Panc1 (cell line): ENCODE measurements at regions not wholly inside any gene's neighbourhood (a gene's known extent, or its start where the extent isn't known, plus 50 kb on each side); places are given as distances from the start of the nearest gene placed in this dataset.

Experiments
- ATAC-seq: fragments of 200-7000 bp; cut with Tn5 transposase; 2 replicates; pipeline ENCODE4 v1.9.1; 2020; ENCODE audit warnings: mild to moderate bottlenecking, moderate library complexity
- BruUV-seq: library from RNA; stranded (reverse); fragments of 400-500 nt; replicated peaks from 2 replicates; lab custom pipeline; 2021; lab: Mats Ljungman, UMichigan
- CTCF ChIA-PET: fragments of 300-600 bp; sonication (Branson Sonifier 250); formaldehyde crosslinking; loops from one replicate; lab custom pipeline; 2022; ENCODE audit warnings: antibody characterized with exemption; lab: Charles Lee
- POLR2A ChIA-PET: fragments of 300-600 bp; sonication (Branson Sonifier 250); formaldehyde crosslinking; loops from one replicate; lab custom pipeline; 2022; ENCODE audit warnings: antibody characterized with exemption; lab: Charles Lee
- DNase-seq: peaks from one replicate; pipeline ENCODE4 v3.0.0-alpha.2; 2010; ENCODE audit warnings: low read depth, low spot score
- H3K27ac ChIP-seq: 2 replicates; pipeline ENCODE4 v1.5.1; 2011; ENCODE audit warnings: mild to moderate bottlenecking, low read length, inconsistent platforms
- H3K27me3 ChIP-seq: fragments of 200-500 bp; sonication (Bioruptor generic); 2 replicates; pipeline ENCODE4 v1.6.0; 2014; ENCODE audit warnings: low read length, inconsistent platforms; ENCODE audit not compliant: control insufficient read depth, insufficient read depth
- H3K36me3 ChIP-seq: fragments of 200-500 bp; sonication (Bioruptor generic); 2 replicates; pipeline ENCODE4 v1.5.1; 2014; ENCODE audit warnings: inconsistent platforms, mild to moderate bottlenecking, low read length, moderate library complexity; ENCODE audit not compliant: control insufficient read depth, insufficient read depth
- H3K4me1 ChIP-seq: 2 replicates; pipeline ENCODE4 v1.5.1; 2011; ENCODE audit warnings: inconsistent platforms, mild to moderate bottlenecking, low read length, moderate library complexity; ENCODE audit not compliant: control insufficient read depth, insufficient read depth
- H3K4me3 ChIP-seq, 2 experiments: 2 replicates each; pipeline ENCODE4 v1.5.1; 2011 to 2012; ENCODE audit warnings: low read depth in 2 of 2, low read length in 2 of 2, mild to moderate bottlenecking in 2 of 2, inconsistent platforms in 1 of 2, moderate library complexity in 1 of 2
- H3K9me3 ChIP-seq: fragments of 200-500 bp; sonication (Bioruptor generic); 2 replicates; pipeline ENCODE4 v1.5.1; 2014; ENCODE audit warnings: low read depth, mild to moderate bottlenecking, inconsistent platforms, low read length, moderate library complexity; ENCODE audit not compliant: control insufficient read depth, insufficient read depth
- POLR2AphosphoS5 ChIP-seq: IDR thresholded peaks from 2 replicates; pipeline ENCODE4 v1.6.1; 2012; ENCODE audit warnings: mild to moderate bottlenecking, low read depth, low read length, moderate library complexity
- SIN3A ChIP-seq: IDR thresholded peaks from 2 replicates; pipeline ENCODE4 v1.6.1; 2012; ENCODE audit warnings: low read depth, mild to moderate bottlenecking, low read length, moderate library complexity, borderline replicate concordance; ENCODE audit not compliant: insufficient read depth
- TCF7L2 ChIP-seq: IDR thresholded peaks from 2 replicates; pipeline ENCODE4 v1.6.1; 2011; ENCODE audit warnings: mild to moderate bottlenecking, low read depth, low read length, inconsistent platforms
- in situ Hi-C: cut with HindIII; loops from 2 replicates; pipeline ENCODE4 v1.10.0; 2016; ENCODE audit warnings: low sequenced_read_pairs, low pct_unique_long_range_greater_than_20kb
- intact Hi-C: fragments of 100-400 bp; cut with micrococcal nuclease; formaldehyde crosslinking; loops from one replicate; pipeline ENCODE4 v1.10.0; 2022; ENCODE audit not compliant: unreplicated experiment
- TF ChIP-seq, protein P1 (sequence below): fragments of 450-650 bp; IDR thresholded peaks from 2 replicates; pipeline ENCODE4 v1.5.1; 2017; ENCODE audit warnings: mild to moderate bottlenecking
- TF ChIP-seq, protein P2 (sequence below), 2 experiments: IDR thresholded peaks; 2 replicates each; pipeline ENCODE4 v1.6.1; 2011 to 2012; ENCODE audit warnings: low read depth in 2 of 2, control low read depth in 1 of 2, low read length in 1 of 2, mild to moderate bottlenecking in 1 of 2, moderate library complexity in 1 of 2; ENCODE audit not compliant: insufficient read depth in 1 of 2

DNA sequence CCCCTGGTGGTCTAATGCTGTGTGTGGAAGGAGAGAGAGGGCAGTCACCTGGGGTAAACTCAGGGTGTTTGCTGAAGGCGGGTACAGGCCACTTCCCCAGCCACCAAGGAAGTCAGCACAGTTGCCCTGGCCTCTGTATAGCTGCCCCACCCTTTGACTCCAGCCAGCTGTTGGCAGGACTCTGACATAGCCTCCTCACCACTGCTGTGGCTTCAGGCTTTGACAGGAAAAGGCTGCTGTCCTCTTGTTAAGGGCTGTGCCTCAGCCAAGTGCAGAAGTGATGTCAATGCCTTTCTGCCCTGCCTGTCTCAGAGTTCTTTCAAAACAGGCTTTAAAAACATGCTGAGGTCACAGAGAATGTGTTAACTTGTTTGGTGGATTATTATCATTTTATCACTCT, 487.2 kb upstream of the KLF4 start:
- in situ Hi-C loops = no loop called here
- H3K27ac ChIP-seq = no peak overlapping the region
- ATAC-seq (no peak), DNase-seq (no peak)
- BruUV-seq = no TSS peak
- TF ChIP-seq SIN3A (no peak), POLR2AphosphoS5 (no peak), TCF7L2 (no peak)
- TF ChIP-seq, protein P1, sequence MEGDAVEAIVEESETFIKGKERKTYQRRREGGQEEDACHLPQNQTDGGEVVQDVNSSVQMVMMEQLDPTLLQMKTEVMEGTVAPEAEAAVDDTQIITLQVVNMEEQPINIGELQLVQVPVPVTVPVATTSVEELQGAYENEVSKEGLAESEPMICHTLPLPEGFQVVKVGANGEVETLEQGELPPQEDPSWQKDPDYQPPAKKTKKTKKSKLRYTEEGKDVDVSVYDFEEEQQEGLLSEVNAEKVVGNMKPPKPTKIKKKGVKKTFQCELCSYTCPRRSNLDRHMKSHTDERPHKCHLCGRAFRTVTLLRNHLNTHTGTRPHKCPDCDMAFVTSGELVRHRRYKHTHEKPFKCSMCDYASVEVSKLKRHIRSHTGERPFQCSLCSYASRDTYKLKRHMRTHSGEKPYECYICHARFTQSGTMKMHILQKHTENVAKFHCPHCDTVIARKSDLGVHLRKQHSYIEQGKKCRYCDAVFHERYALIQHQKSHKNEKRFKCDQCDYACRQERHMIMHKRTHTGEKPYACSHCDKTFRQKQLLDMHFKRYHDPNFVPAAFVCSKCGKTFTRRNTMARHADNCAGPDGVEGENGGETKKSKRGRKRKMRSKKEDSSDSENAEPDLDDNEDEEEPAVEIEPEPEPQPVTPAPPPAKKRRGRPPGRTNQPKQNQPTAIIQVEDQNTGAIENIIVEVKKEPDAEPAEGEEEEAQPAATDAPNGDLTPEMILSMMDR = no peak
- TF ChIP-seq, protein P2, sequence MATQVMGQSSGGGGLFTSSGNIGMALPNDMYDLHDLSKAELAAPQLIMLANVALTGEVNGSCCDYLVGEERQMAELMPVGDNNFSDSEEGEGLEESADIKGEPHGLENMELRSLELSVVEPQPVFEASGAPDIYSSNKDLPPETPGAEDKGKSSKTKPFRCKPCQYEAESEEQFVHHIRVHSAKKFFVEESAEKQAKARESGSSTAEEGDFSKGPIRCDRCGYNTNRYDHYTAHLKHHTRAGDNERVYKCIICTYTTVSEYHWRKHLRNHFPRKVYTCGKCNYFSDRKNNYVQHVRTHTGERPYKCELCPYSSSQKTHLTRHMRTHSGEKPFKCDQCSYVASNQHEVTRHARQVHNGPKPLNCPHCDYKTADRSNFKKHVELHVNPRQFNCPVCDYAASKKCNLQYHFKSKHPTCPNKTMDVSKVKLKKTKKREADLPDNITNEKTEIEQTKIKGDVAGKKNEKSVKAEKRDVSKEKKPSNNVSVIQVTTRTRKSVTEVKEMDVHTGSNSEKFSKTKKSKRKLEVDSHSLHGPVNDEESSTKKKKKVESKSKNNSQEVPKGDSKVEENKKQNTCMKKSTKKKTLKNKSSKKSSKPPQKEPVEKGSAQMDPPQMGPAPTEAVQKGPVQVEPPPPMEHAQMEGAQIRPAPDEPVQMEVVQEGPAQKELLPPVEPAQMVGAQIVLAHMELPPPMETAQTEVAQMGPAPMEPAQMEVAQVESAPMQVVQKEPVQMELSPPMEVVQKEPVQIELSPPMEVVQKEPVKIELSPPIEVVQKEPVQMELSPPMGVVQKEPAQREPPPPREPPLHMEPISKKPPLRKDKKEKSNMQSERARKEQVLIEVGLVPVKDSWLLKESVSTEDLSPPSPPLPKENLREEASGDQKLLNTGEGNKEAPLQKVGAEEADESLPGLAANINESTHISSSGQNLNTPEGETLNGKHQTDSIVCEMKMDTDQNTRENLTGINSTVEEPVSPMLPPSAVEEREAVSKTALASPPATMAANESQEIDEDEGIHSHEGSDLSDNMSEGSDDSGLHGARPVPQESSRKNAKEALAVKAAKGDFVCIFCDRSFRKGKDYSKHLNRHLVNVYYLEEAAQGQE (IDR thresholded peaks at IDR 0.05; ENCODE audit: insufficient read depth in 1 of 2, low read depth in 2 of 2, low read length in 1 of 2) = no peak
- no peaks in the 10 kb centered on the region for H3K27me3 ChIP-seq
- POLR2A ChIA-PET = no interaction called here
- H3K4me3 ChIP-seq = no peak overlapping the region
- no peaks in the 10 kb centered on the region for H3K9me3 ChIP-seq
- no peaks in the 10 kb centered on the region for H3K36me3 ChIP-seq
- H3K4me1 ChIP-seq = no peaks in the 10 kb centered on the region
- CTCF ChIA-PET = no interaction called here
- intact Hi-C loops = loop anchor here (10.0 kb wide), 1 partner anchor 62 kb away; no protein-coding TSS in a partner anchor

GRCh38 chr9:107975426-107976010, 485.9 kb upstream of the KLF4 start:
- no TSS peak for BruUV-seq
- Histone ChIP-seq H3K27me3 (no peaks in the 10 kb centered on the region), H3K9me3 (no peaks in the 10 kb centered on the region), H3K27ac (no peak overlapping the region), H3K4me1 (no peaks in the 10 kb centered on the region), H3K4me3 (no peak overlapping the region), H3K36me3 (no peaks in the 10 kb centered on the region)
- intact Hi-C loops = loop anchor here (10.0 kb wide), 1 partner anchor 61 kb away; no protein-coding TSS in a partner anchor
- no peak for TF ChIP-seq SIN3A
- TF ChIP-seq POLR2AphosphoS5 = no peak
- TF ChIP-seq, protein P1 = no peak
- TF ChIP-seq, protein P2 (IDR thresholded peaks at IDR 0.05; ENCODE audit: insufficient read depth in 1 of 2, low read depth in 2 of 2, low read length in 1 of 2) = no peak
- TF ChIP-seq TCF7L2 = no peak
- CTCF ChIA-PET = no interaction called here
- POLR2A ChIA-PET = no interaction called here
- no peak for DNase-seq
- no peak for ATAC-seq
- in situ Hi-C loops = no loop called here
